ENCODE measurements at regions not wholly inside any gene's neighbourhood (a gene's known extent, or its start where the extent isn't known, plus 50 kb on each side); places are given as distances from the start of the nearest gene placed in this dataset.

DNA sequence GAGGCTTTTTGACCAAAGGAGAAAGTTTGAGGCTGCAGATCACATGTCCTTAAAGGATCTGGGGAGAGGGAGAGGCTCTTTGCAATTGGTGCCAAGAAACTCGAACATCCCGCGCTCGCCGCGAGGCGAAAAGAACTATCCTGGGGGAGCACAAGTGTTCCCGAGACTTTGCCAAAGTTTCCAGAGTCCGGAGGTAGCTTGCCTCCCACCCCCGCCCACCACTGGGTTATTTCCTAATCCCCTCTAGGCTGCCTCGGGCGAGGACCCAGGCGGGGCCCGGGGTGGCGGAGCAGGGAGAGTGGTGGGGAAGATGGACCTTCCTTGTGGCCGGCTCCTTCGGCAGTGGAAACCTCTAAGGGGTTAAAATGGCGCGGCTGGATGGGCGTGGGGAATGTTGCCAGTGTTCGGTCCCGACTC, 114.5 kb downstream of the KCNRG start:
- H3K4me1 ChIP-seq (ENCODE audit: insufficient read depth, low read length, severe bottlenecking), result peaks cover 54% of the 10 kb centered on the region
- H3K27ac ChIP-seq (ENCODE audit: low read depth, low read length, poor library complexity, severe bottlenecking), result peak overlapping the region; percentile 95
- H3K4me2 ChIP-seq (ENCODE audit: low read length), result peak overlapping the region; percentile 91

GRCh38 chr13:50130123-50130946, 115.1 kb downstream of the KCNRG start:
- peak overlapping the region; percentile 69 for H3K4me3 ChIP-seq (ENCODE audit: low read depth, low read length, poor library complexity, severe bottlenecking)
- 0 out of 2 replicates have a peak, but pooled peaks cover 3% of the 10 kb centered on the region for H3F3A ChIP-seq (ENCODE audit: insufficient read depth, low read length)
- H4K20me1 ChIP-seq (ENCODE audit: insufficient read depth, low read length), result no peaks in the 10 kb centered on the region
- H3K4me2 ChIP-seq (ENCODE audit: low read length), result peak overlapping the region; percentile 91
- peak overlapping the region; percentile 95 for H3K27ac ChIP-seq (ENCODE audit: low read depth, low read length, poor library complexity, severe bottlenecking)
- H3K9me2 ChIP-seq (ENCODE audit: low read depth, low read length), result no peaks in the 10 kb centered on the region
- H3K9ac ChIP-seq (ENCODE audit: low read length), result peak overlapping the region; percentile 91
- TF ChIP-seq EZH2 (IDR thresholded peaks at IDR 0.05; ENCODE audit: borderline replicate concordance, low read length), result no peak
- no peak for TF ChIP-seq CTCF (IDR thresholded peaks at IDR 0.05; ENCODE audit: low read length)
- H3K27me3 ChIP-seq (ENCODE audit: insufficient read depth, low read length), result no peaks in the 10 kb centered on the region
- H3K4me1 ChIP-seq (ENCODE audit: insufficient read depth, low read length, severe bottlenecking), result peaks cover 54% of the 10 kb centered on the region
- peaks cover 29% of the 10 kb centered on the region for H3K9me3 ChIP-seq (ENCODE audit: low read length)
- H2AFZ ChIP-seq (ENCODE audit: low read length), result no peak overlapping the region
- H3K36me3 ChIP-seq (ENCODE audit: insufficient read depth, low read length), result no peaks in the 10 kb centered on the region; the same call in 1 of the 2 replicates
- no peaks in the 10 kb centered on the region for H3K79me2 ChIP-seq (ENCODE audit: insufficient read depth, low read length)

More for the DNA sequence above, 114.5 kb downstream of the KCNRG start:
- no peak overlapping the region for H2AFZ ChIP-seq (ENCODE audit: low read length)
- H3K9ac ChIP-seq (ENCODE audit: low read length), result peak overlapping the region; percentile 91
- H3K36me3 ChIP-seq (ENCODE audit: insufficient read depth, low read length), result peaks cover 5% of the 10 kb centered on the region
- H3K9me2 ChIP-seq (ENCODE audit: low read depth, low read length), result no peaks in the 10 kb centered on the region
- H3K27me3 ChIP-seq (ENCODE audit: insufficient read depth, low read length), result no peaks in the 10 kb centered on the region
- no peak for TF ChIP-seq CTCF (IDR thresholded peaks at IDR 0.05; ENCODE audit: low read length)
- no peak for TF ChIP-seq EZH2 (IDR thresholded peaks at IDR 0.05; ENCODE audit: borderline replicate concordance, low read length)
- H3K9me3 ChIP-seq (ENCODE audit: low read length), result peaks cover 23% of the 10 kb centered on the region
- 0 out of 2 replicates have a peak, but pooled peaks cover 3% of the 10 kb centered on the region for H3F3A ChIP-seq (ENCODE audit: insufficient read depth, low read length)
- H4K20me1 ChIP-seq (ENCODE audit: insufficient read depth, low read length), result no peaks in the 10 kb centered on the region
- H3K79me2 ChIP-seq (ENCODE audit: insufficient read depth, low read length), result no peaks in the 10 kb centered on the region; the same call in 1 of the 2 replicates
- H3K4me3 ChIP-seq (ENCODE audit: low read depth, low read length, poor library complexity, severe bottlenecking), result peak overlapping the region; percentile 69

GRCh38 chr13:50131920-50132903, 117.0 kb downstream of the KCNRG start:
- TF ChIP-seq CTCF (IDR thresholded peaks at IDR 0.05; ENCODE audit: low read length), result no peak
- TF ChIP-seq EZH2 (IDR thresholded peaks at IDR 0.05; ENCODE audit: borderline replicate concordance, low read length), result no peak
- 0 out of 2 replicates have a peak, but pooled peaks cover 3% of the 10 kb centered on the region for H3F3A ChIP-seq (ENCODE audit: insufficient read depth, low read length)
- no peak overlapping the region for H3K4me2 ChIP-seq (ENCODE audit: low read length)
- peaks cover 38% of the 10 kb centered on the region for H3K4me1 ChIP-seq (ENCODE audit: insufficient read depth, low read length, severe bottlenecking)
- H2AFZ ChIP-seq (ENCODE audit: low read length), result no peak overlapping the region
- H4K20me1 ChIP-seq (ENCODE audit: insufficient read depth, low read length), result no peaks in the 10 kb centered on the region
- H3K9ac ChIP-seq (ENCODE audit: low read length), result no peak overlapping the region
- no peaks in the 10 kb centered on the region for H3K79me2 ChIP-seq (ENCODE audit: insufficient read depth, low read length)
- no peaks in the 10 kb centered on the region; the same call in 1 of the 2 replicates for H3K36me3 ChIP-seq (ENCODE audit: insufficient read depth, low read length)
- H3K27ac ChIP-seq (ENCODE audit: low read depth, low read length, poor library complexity, severe bottlenecking), result peak overlapping the region; percentile 95
- H3K4me3 ChIP-seq (ENCODE audit: low read depth, low read length, poor library complexity, severe bottlenecking), result no peak overlapping the region
- H3K9me3 ChIP-seq (ENCODE audit: low read length), result peaks cover 33% of the 10 kb centered on the region
- H3K27me3 ChIP-seq (ENCODE audit: insufficient read depth, low read length), result no peaks in the 10 kb centered on the region
- H3K9me2 ChIP-seq (ENCODE audit: low read depth, low read length), result no peaks in the 10 kb centered on the region

All from OCI-LY1 (cell line).